ENCODE measurements at regions not wholly inside any gene's neighbourhood (a gene's known extent, or its start where the extent isn't known, plus 50 kb on each side); places are given as distances from the start of the nearest gene placed in this dataset.

- TF ChIP-seq CTCF (conservative IDR thresholded peaks at IDR 0.05; ENCODE audit: low read depth, low read length) = no peak
- TF ChIP-seq MXI1 (IDR thresholded peaks at IDR 0.05; ENCODE audit: borderline replicate concordance, low read depth, low read length) = no peak
- TF ChIP-seq POLR2A (IDR thresholded peaks at IDR 0.05; ENCODE audit: low read depth, low read length) = no peak
- no peak for TF ChIP-seq RFX5 (IDR thresholded peaks at IDR 0.05; ENCODE audit: low read depth, low read length)
- no peak for TF ChIP-seq RAD21 (IDR thresholded peaks at IDR 0.05; ENCODE audit: low read length)
- TF ChIP-seq FOS (IDR thresholded peaks at IDR 0.05; ENCODE audit: low read depth, low read length) = no peak
- no peak for TF ChIP-seq SMC3 (IDR thresholded peaks at IDR 0.05; ENCODE audit: low read depth, low read length)
- no peak for TF ChIP-seq MAZ (IDR thresholded peaks at IDR 0.05; ENCODE audit: borderline replicate concordance, low read depth, low read length)
Measured at GRCh38 chr9:2339416-2339815, 282.2 kb upstream of the VLDLR start.

All from IMR-90 (cell line).